HG03025 (cell line): ENCODE measurements at regions not wholly inside any gene's neighbourhood (a gene's known extent, or its start where the extent isn't known, plus 50 kb on each side); places are given as distances from the start of the nearest gene placed in this dataset.
"Not testable (repeated sequence)": the region's sequence is repeated elsewhere in the genome, so short reads cannot be mapped to it uniquely, and the experiment has no call there.

ENCODE experiments used
- ATAC-seq: cut with Tn5 transposase; IDR thresholded peaks from one replicate; pipeline ENCODE4 v1.9.1; 2021; ENCODE audit warnings: mild to moderate bottlenecking, moderate library complexity; ENCODE audit not compliant: unreplicated experiment, low FRiP score

DNA sequence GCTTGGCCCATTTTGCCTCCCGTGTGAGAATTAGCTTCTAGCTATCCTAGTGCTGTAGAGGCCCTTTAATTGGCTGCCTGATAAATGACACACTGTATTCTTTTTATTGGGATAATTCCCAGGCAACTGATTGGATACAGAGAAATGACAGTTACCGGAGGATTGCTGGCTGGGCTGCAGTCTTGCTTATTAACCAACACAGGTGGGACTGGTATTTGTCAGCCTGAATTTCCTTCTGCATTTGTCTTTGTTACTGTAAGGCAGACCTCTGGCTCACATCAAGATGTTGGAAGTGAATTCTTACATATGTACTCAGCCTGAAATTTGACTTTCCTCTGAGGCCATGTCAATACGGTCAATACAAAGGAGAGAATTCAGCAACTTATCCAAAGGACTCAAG is 650.8 kb upstream of the SOX9 start:
- no peak for ATAC-seq

DNA sequence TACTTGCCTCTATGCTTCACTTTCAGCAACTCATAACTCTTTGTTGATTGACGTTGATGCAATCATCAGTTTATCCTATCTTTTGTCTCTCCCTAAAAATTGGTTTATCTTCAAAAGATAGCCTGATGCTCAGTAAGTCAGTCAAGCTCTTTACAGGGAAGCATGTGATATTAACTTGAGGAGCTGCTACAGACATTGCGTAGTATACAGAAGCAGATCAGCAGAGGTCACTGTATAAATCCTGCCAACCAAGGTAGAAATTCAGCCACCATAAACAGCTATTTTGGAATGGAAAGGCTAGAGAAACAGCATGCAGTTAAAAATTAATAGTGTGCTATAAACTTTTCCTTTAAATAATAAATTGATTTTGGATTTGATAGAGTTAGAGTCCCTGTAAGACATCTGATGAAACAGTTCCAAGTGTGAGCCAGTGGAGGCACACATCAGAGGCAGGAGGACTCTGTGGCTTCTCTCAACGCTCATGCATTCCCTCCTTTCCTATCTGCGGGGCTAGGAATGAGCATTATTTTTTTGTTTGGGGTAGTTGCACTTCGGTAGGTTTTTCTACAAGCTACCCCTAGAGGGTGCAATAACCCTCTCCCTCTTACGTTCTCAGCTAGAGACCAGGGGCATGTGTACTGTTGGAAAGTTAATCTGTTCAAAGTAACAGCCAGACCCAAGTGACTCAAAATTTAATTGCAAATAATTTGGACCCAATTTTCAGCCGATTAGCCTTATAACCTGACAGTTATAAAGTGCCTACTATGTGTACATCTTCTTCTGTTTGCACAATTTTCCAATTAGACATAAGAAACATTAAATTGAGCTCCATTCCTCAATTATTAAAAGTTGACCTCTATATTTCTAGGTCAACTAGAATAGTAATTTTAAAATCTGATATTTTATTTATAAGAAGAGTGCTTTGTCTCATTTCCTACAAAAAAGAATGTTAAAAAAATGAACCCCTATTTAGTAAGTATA is 647.7 kb upstream of the SOX9 start:
- no peak for ATAC-seq

DNA sequence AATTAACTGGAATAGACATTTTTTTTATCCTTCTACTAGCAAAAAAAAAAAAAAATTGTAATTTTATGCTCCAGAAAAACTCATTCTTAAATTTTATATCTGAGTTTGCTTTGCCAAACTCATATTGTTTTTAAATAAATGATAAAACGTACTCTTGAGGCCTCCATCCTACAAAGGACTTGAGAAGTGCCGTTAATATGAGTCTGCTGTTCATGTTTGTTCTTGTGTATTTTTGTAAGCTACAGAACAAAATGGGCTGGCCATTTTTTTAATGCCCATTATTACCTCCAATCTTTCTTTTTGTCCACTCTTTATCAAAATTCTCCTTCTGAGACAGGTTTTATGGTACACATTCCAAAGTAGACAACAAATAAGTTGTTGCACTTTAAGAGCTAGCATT is 643.5 kb upstream of the SOX9 start:
- ATAC-seq: no peak

DNA sequence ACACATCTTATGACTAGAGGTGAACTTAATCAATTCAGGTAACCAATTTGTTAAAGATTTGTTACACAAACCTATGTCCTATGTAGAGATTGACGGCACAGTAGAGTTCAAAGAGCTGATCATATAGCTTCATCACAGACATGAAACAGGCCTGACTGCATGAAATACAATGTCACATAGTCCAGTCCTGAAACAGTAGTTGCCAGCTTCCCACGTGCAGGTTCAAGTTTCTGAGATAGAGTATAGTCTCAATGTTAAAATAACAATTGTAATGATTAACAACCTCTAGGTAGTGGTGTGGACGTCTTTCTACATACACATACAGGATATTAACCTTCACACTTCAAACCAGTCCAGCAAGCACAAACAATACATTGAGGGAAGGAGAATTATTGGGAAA is 640.7 kb upstream of the SOX9 start:
- no peak for ATAC-seq

DNA sequence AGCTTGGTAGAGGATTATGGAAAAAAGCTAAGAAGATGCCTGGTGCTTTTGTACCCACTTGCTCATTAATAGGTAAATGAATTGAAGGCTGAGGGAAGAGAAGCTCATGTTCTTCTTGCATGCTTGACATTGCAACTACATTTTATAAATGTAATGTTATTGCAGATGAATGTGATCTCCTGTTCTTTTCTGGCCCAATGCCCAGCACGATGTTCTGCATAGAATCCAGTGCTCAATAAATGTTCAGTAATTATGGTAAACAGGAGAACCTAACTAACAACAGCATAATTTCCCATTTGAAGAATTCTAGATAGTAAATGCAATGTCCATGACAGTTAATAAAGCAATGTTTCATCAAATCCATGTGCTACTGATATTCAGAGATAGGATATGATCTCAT is 638.2 kb upstream of the SOX9 start:
- ATAC-seq: no peak

DNA sequence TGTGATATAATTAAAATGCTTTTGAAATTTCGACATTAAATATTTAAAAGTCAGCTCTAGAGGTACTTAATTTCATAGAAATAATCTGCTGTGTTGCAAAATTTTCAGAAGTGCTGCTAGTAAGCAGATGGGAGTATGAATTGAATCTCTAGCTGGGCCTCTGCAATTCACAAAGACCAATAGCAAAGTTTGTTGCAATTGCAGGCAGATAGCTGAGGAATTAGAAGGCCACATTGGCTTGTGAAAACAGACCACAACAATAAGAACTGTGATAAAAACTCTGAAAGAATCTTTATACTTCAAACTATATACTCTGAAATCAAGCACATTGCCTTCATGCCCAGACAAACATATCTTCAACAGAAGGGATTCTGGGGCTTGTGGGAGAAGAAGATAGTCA is 636.3 kb upstream of the SOX9 start:
- ATAC-seq: no peak

DNA sequence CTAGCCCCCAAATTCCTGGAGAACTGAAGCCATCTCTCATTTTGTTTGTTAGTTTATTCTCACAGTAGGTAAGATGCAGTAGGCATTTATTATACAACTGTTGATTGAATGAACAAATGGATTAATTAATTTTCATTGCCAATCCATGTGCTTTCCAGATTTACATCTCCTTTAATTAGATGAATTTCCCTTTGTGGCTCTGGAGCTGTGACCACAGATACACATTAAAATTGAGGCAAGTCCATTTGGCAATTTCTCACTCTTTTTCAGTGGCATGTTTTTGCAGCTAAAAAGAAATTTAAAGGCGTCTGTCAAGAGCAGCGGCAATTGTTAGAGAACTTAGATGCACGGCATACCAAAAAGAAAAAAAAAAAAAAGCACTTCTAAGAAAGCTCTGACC is 635.4 kb upstream of the SOX9 start:
- ATAC-seq: no peak

DNA sequence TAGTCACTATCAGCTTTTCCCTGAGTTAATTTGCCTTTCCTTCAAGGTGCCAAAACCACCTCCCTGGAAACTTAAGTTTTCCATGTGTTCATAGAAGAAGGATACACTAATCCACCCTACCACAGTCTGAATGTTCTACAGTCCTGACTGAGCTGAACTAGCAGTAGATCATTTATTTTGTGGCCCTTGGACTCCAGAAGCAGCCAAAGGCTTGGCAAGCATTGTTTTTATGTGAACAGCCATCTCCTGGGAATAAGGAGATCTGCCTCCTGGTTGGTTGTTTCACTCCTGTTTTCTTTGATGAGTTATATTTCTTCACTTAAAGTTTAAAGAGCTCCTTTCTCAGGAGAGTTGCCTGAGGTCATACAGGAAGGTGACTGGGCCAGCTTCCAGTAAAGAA is 634.6 kb upstream of the SOX9 start:
- ATAC-seq: no peak

DNA sequence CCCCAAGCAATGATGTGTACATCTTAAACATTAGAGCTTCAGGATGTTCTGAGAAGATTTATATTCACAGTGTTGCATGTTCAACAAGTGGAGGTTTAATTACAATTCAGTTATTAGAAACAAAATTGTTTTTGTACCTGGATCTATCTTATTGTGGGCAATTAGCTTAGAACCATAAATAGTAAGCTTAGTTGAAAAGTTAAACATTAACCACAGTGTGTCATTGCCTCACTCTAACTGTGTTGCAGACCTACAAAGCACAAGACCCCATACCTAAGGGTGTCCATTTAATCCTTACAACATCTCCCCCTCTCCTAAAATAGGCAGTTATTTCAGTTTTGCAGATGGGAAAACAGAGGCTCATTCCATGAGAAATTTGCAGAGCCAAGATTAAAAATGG is 632.0 kb upstream of the SOX9 start:
- ATAC-seq: no peak

DNA sequence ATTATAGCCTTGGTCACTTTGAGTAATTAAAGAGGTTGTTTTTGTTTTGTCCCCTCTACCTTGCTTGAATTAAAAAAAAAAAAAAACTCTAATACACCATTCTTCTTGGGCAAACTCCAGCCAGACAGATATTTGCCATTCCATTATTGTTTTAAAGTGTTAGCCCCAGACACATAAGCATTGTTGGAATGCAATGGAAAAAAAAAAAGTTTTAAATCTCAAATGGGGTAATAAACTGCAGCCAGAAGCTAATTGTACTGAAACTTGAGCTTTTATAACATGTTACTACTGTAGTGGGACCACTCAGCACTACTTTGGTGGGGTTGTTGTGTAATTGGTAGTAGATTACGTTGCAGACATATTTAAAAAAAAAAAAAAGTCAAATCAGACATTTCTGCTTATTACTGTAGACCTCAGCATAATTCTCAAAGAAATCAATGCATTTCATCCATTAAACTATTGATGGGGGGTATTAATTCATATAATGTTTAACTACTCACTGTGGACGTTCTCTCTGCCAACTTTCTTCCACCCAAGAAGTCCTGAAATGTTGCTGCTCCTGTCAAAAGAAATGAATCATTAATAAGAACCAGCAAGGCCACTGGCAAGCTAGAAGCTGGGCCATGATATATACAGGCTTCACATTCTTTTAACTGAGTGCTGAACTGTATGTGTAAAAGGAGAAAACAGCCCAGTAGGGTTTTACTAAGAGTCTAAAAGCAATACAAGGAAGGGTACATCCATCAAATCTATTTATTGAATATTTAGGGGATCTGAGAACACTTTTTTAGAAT is 626.6 kb upstream of the SOX9 start:
- no peak for ATAC-seq

DNA sequence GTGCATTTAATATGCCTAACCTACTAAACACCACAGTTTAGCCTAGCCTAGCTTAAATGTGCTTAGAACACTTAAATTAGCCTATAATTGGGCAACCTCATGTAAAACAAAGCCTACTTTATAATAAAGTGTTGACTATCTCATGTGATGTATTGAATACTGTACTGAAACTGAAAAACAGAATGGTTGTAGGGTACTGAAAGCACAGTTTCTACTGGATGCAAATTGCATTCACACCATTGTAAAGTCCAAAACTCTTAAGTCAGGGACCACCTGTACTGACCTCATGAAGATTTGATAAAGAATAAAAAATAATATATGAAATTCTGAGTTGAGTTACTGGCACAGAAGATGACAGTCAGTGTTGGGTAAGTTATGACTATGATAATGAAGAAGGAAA is 625.4 kb upstream of the SOX9 start:
- no peak for ATAC-seq

DNA sequence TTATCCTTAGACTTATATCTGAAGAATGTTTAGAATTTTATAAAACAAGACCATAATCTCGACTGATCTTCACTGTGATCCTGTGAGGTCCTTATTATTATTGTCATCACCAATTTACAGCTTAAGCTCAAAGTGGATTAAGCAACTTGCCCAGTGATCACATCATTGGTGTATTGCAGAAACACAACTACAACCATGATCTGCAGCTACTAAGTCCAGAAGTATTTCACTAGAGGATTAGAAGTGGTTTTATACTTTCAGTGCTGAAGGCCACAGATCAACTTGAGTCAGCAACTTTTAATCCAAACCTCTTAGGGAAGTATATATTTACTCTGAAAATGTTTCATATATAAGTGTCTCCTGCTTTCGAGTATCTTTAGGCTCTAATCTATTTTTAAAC is 624.3 kb upstream of the SOX9 start:
- no peak for ATAC-seq

DNA sequence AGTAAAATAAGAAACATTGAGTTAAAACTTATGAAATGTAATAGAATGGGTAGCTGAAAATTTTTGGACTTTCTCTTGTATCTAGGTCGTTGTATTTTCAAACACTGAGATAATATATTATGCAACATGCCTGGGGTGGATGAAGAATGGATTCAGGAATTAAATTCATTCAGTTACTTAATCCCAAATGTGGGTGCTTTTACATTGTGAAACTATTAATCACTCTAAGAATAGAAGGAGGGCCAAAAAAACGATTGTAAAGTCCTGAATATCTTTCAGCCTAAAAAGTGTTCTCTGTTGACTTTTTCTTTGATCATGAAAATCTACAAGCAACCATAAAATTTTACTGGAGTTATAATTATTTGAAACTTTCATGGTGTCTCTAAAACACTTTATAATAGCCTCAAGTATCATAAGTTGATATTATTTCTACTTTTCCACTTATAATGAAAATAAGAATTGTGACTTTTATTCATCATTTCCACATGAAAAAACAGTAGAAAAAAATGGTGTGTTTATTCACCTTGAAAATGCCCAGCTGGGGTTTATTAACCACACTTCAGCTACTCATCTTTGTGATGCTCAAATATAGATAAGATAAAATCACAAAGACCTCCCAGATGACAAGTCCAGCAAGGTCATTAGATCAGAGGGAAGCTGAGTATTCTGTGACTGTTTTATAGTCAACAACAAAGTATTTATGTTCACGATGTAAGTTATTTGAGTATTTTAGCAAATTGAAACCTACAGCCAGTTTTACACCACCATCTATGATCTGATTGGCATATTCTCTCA is 619.9 kb upstream of the SOX9 start:
- no peak for ATAC-seq

DNA sequence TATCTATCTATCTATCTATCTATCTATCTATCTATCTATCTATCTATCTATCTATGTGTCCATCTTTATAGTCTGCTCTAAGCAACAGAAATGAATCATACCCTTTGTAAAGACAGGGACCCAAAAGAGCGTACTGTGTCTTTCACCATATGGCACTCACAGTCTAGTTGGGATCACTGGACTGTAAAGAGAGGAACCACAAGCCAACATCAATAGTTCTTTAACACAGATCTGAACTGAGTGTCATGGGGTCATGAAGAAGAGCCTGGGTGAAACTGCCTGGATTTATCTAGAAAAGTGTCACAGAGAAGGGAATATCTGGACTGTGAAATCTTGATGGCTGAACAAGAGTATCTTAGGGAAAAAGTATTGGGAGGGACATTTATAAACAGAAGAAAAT is 619.1 kb upstream of the SOX9 start:
- no peak for ATAC-seq

DNA sequence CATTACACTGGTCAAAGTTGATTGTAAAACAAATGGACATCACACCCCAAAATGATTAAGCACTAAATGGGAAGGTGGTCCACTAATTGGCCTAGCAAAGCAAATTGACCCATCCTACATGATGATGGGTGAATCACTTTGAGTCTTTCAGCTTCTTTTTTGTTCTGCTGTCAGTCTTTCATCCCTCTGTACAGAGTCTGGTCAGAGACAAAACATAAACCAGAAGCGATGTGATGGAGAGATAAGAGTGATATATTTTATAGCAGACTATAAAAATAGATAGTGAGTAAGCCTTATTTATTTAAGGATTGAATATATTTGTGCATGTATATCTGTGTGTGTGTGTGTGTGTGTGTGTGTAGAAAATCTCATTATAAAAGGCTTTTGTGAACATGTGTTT is 618.4 kb upstream of the SOX9 start:
- ATAC-seq: no peak

DNA sequence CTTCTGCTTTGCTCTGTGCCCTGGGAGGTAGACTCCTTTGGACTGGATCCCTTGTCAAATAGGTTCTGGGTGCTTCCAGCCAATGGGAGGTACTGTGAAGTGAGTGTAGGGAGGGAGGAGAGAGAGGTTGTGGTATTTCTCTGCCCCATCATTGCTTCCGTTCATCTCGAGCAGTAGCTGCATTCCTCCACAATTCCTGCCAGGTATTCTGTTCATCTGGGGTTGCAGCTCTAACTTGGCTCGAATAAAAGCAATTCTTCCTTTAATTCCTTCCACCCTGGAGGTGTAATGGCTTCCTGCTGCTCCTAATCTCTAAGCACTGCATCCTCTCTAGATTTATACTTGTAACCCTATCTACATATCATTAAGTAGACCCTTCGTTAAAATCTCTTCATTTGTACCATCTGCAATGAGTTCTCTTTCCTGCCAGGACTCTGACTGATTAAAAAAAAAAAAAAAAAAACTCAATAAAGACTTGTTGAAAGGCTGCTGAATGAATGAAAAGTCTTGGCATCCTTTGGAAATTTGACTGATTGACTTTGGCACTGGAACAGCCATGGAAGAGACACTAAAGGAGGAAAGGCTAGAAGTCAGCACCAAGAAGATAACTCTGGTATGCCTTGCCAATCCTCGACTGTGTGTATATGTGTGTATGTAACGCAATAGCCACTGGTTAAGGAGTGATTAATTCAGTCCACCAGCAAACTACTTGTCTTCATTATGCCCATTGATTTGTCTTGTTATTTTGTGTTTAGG is 616.9 kb upstream of the SOX9 start:
- no peak for ATAC-seq

DNA sequence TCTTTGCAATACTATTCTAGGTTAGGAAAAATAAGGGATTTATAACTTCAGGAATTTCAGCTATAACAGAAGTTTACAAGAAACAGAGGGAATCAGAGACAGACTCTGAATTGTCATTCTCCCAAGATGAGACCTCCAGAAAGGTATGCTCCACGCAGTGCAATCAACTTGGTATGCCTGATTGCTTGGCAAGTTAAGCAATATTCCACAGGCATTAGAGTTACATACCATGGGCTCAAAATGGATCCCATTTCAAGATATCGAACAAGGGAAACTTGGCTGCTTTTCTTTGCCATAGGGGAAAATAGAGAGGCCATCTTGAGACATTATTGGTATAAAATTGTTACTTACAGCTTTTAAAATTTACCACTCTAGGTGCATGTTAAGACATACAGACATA is 615.6 kb upstream of the SOX9 start:
- no peak for ATAC-seq

DNA sequence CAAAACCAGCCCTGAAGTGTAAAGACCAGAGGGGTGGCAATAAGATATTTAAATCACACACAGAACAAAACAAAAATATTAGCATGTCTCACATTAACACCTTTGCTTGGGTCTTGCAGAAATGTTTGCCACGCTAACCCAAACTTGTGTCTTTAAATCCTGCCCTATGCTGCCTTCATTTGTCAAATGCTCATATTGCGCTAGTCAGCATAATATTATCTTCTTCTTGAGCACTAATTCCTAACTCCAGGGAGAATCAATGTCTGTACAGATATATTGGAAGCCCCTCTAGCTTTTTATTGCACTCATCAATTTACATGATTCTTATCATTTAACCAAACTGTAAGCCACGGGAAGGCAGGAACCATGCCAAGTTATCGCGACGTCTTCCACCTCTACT is 614.8 kb upstream of the SOX9 start:
- no peak for ATAC-seq

DNA sequence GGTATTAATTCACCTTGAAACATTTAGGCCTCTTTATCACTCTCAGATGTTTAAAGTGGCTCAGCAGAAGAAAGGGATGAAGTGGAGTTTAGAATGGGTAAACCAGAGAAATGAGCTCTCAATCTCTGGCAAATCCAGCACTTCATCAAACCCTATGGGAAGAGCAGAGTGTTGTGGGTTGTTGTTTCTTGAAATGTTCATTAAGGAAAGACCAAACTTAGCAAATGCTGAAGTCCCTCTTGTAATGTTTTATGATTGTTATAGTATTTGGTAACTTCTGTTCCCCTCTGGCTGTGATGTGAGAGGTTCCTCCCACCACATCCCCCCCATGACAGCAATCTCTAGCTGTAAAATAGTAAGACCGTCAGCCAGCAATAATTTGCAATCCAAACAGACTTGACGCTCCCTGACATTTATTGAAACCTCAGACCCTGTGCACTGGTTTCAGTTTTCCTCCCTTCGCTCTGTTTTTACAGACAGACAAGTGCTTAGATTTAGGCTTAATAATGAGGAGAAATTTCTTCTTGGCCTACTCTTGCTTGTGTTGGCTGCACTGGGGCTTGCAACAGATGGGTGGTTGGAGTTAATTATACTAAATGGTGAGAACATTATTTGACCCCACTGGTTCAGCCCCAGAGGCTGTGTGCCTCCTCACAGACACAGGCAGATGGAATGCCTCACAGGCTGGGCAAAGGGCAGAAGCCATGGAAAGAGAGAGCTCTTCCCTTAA is 609.4 kb upstream of the SOX9 start:
- ATAC-seq: no peak

DNA sequence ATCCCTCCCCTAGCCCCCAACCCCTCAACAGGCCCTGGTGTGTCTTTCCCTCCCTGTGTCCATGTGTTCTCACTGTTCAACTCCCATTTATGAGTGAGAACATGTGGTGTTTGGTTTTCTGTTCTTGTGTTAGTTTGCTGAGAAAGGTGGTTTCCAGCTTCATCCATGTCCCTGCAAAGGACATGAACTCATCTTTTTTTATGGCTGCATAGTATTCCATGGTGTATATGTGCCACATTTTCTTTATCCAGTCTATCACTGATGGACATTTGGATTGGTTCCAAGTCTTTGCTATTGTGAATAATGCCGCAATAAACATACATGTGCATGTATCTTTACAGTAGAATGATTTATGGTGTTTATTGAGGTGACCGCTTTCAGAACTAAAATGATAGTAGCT is 607.1 kb upstream of the SOX9 start:
- ATAC-seq: not testable (repeated sequence)
